Tibial nerve (tissue), 4 donors: ENCODE measurements at regions not wholly inside any gene's neighbourhood (a gene's known extent, or its start where the extent isn't known, plus 50 kb on each side); places are given as distances from the start of the nearest gene placed in this dataset.

Experiments
- DNase-seq, 2 donors: peaks; one replicate each; pipeline ENCODE4 v3.0.0-alpha.2; 2019; ENCODE audit warnings: low spot score in 2 of 2
- H3K27ac ChIP-seq, 4 donors: fragments of 200-600 bp; sonication (generic) in 3 of 4; one replicate each; pipeline ENCODE4 v1.5.1; 2017 to 2019; ENCODE audit warnings: mild to moderate bottlenecking in 1 of 4
- H3K27me3 ChIP-seq, 2 donors: fragments of 200-600 bp; sonication (generic) in 1 of 2; one replicate each; pipeline versions ENCODE4 v1.5.1 to v1.6.0; 2017 to 2019
- H3K36me3 ChIP-seq, 3 donors: fragments of 200-600 bp; sonication (generic); one replicate each; pipeline ENCODE4 v1.5.1; 2018 to 2019
- H3K4me1 ChIP-seq, 4 donors: fragments of 200-600 bp; sonication (generic) in 3 of 4; one replicate each; pipeline ENCODE4 v1.5.1; 2017 to 2019
- H3K4me3 ChIP-seq, 4 donors: fragments of 200-600 bp; sonication (generic) in 3 of 4; one replicate each; pipeline ENCODE4 v1.5.1; 2017 to 2019; ENCODE audit warnings: mild to moderate bottlenecking in 1 of 4, moderate library complexity in 1 of 4
- H3K9me3 ChIP-seq, 4 donors: fragments of 200-600 bp; sonication (generic) in 3 of 4; one replicate each; pipeline ENCODE4 v1.5.1; 2017 to 2019
- EP300 ChIP-seq, 2 donors: sonication (generic); formaldehyde crosslinking; IDR thresholded peaks; one replicate each; pipeline ENCODE4 v1.6.1; 2017; ENCODE audit warnings: antibody characterized with exemption in 2 of 2, mild to moderate bottlenecking in 1 of 2
- POLR2A ChIP-seq, 2 donors: fragments of 450-650 bp; IDR thresholded peaks; one replicate each; pipeline ENCODE4 v1.6.1; 2017; ENCODE audit warnings: antibody characterized with exemption in 2 of 2, mild to moderate bottlenecking in 2 of 2, moderate library complexity in 2 of 2
- WGBS, 2 donors: methylation state at CpG; one replicate each; pipeline ENCODE4 v1.1.5; 2018; 5-methylcytosine and 5-hydroxymethylcytosine counted together
- TF ChIP-seq, protein P1 (sequence below), 5 experiments: fragments of 200-600 bp in 3 of 5; fragments of 450-650 bp in 2 of 5; sonication (generic) in 3 of 5; IDR thresholded peaks; one replicate each; pipeline ENCODE4 v1.5.1; 2016 to 2019; ENCODE audit warnings: antibody characterized with exemption in 5 of 5, mild to moderate bottlenecking in 3 of 5, moderate library complexity in 2 of 5

DNA sequence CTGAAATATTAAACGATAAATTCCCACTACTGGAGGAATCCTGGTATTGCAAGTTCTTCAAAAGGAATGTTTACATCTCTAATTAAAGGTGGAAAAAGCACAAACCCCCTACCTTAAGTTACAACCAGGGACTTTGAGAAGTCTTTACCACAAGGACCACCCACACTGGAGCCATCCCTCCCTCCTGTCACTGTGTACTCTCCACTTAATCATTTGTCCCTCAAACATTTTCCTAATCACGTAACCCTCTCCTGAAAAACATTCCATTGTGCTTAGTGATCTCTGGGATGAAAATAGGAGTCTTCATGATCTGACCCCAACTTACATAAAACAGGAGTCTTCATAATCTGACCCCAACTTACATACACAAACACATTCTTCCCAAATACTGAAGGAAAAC is 85.7 kb downstream of the SUCLG1 start:
- DNase-seq = no peak
- TF ChIP-seq EP300 (IDR thresholded peaks at IDR 0.05) (no peak), POLR2A (IDR thresholded peaks at IDR 0.05) (no peak)
- TF ChIP-seq, protein P1, sequence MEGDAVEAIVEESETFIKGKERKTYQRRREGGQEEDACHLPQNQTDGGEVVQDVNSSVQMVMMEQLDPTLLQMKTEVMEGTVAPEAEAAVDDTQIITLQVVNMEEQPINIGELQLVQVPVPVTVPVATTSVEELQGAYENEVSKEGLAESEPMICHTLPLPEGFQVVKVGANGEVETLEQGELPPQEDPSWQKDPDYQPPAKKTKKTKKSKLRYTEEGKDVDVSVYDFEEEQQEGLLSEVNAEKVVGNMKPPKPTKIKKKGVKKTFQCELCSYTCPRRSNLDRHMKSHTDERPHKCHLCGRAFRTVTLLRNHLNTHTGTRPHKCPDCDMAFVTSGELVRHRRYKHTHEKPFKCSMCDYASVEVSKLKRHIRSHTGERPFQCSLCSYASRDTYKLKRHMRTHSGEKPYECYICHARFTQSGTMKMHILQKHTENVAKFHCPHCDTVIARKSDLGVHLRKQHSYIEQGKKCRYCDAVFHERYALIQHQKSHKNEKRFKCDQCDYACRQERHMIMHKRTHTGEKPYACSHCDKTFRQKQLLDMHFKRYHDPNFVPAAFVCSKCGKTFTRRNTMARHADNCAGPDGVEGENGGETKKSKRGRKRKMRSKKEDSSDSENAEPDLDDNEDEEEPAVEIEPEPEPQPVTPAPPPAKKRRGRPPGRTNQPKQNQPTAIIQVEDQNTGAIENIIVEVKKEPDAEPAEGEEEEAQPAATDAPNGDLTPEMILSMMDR (IDR thresholded peaks at IDR 0.05) = no peak
- Histone ChIP-seq H3K27me3 (no peaks in the 10 kb centered on the region), H3K9me3 (no peaks in the 10 kb centered on the region), H3K27ac (no peak overlapping the region), H3K4me1 (no peaks in the 10 kb centered on the region), H3K36me3 (no peaks in the 10 kb centered on the region), H3K4me3 (no peak overlapping the region)
- WGBS, 2 donors = 66 to 67% methylated on average over 2 of the region's 2 CpGs

DNA sequence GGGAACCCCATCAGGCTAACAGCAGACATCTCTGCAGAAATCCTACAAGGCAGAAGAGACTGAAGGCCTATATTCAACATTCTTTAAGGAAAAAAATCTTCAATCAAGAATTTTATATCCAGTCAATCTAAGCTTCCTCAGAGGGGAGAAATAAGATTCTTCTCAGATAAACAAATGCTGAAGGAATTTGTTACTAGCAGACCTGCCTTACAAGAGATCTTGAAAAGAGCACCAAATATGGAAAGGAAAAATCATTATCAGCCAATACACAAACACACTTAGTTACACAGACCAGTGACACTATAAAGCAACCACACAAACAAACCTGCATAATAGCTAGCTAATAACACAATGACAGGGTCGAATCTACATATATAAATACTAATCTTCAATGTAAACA is 96.5 kb downstream of the SUCLG1 start:
- Histone ChIP-seq H3K9me3 (peaks cover 0 to 44% (median 4%) of the 10 kb centered on the region in 4 donors), H3K36me3 (no peaks in the 10 kb centered on the region), H3K27ac (no peak overlapping the region), H3K4me3 (no peak overlapping the region), H3K27me3 (no peaks in the 10 kb centered on the region), H3K4me1 (no peaks in the 10 kb centered on the region)
- TF ChIP-seq EP300 (IDR thresholded peaks at IDR 0.05) = no peak
- TF ChIP-seq, protein P1 (IDR thresholded peaks at IDR 0.05) = no peak
- TF ChIP-seq POLR2A (IDR thresholded peaks at IDR 0.05) = no peak
- DNase-seq = no peak
- 63 to 66% methylated on average over 1 of the region's 1 CpG for WGBS, 2 donors

DNA sequence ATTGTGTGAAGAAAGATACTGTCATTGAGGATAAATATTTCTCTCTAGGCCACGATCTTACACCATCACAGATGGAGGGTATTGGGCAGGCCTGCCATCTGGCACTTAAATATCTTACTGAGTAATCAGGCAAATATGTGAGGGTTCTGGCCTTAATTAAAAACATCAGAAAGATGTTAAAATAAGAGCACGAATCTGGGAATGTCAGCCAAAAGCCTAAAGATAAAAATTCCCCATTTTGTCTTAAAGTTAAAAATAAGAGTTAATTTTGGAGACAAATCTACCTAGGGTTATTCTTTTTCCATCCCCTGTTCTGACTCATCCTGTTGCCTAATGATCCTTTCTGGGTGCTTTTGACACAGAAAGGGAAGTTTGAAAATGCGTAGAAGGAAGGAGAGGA is 121.0 kb downstream of the SUCLG1 start:
- 56 to 57% methylated on average over 3 of the region's 3 CpGs for WGBS, 2 donors
- Histone ChIP-seq H3K27me3 (no peaks in the 10 kb centered on the region), H3K4me1 (no peaks in the 10 kb centered on the region), H3K36me3 (no peaks in the 10 kb centered on the region), H3K27ac (no peak overlapping the region), H3K9me3 (no peaks in the 10 kb centered on the region), H3K4me3 (no peak overlapping the region)
- no peak for DNase-seq
- TF ChIP-seq POLR2A (IDR thresholded peaks at IDR 0.05) = no peak

DNA sequence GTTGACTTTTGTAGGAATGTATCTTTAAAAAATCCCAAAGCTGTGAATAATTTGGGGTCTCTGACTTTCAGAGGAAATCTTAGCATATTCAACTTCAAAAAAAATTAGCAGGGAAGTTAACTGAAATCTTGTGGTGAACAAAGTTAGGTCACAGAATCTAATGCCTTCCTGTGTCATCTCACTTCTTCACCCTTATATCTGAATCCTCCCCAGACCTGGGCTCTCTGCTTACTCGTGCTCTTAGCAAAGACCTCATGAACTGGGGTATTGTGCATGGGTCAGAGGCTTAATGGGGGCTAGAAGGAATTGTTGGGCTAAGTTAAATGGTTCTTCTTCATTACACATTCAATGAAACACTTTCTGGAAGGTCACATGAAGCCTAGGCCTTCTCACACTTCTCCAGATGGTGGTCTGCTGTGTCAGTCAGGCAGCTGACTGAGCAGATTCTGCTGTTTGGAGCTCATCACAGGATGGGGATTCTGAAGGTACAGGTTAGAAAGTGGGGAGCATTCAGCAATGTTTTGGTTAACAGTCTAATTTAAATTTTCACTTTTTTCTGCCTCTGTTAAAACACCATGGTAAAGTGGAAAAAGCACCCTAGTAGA is 131.3 kb downstream of the SUCLG1 start:
- Histone ChIP-seq H3K9me3 (no peaks in the 10 kb centered on the region), H3K4me1 (no peaks in the 10 kb centered on the region), H3K27me3 (no peaks in the 10 kb centered on the region), H3K36me3 (no peaks in the 10 kb centered on the region), H3K27ac (no peak overlapping the region), H3K4me3 (no peak overlapping the region)
- DNase-seq = no peak
- TF ChIP-seq EP300 (IDR thresholded peaks at IDR 0.05) (no peak), POLR2A (IDR thresholded peaks at IDR 0.05) (no peak)
- TF ChIP-seq, protein P1 (IDR thresholded peaks at IDR 0.05) = no peak
- 46 to 54% methylated on average over 1 of the region's 1 CpG for WGBS, 2 donors

DNA sequence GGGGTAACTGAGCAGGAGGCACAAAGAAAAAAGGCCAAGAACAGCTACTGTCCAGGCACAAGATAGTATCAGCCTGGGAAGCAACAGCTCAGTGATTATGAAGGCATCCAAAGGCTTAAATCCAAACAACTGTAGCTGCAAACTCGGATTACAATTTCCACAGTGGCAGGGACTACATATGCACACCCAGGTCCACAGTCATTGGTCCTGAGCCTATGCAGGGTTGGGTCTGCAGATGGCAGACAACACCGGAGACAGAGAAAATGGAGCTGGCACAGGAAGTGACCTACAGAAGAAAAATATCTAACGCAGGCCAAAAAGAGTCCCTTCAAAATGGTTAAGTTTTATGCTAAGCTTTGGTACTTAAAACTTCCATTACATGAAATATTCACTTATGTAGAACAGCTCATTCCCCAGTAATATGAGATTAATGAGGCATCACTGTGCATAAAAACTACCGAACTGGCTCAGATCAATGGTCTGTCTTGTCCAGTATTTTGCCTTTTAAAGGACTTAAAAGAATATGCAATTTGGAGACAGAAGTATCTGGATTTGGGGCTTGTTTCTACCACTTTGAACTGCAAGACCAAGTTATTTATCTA is 132.1 kb downstream of the SUCLG1 start:
- Histone ChIP-seq H3K27me3 (no peaks in the 10 kb centered on the region), H3K4me3 (no peak overlapping the region), H3K36me3 (no peaks in the 10 kb centered on the region), H3K4me1 (no peaks in the 10 kb centered on the region), H3K27ac (no peak overlapping the region), H3K9me3 (no peaks in the 10 kb centered on the region)
- DNase-seq = no peak
- 83% methylated on average over 4 of the region's 4 CpGs for WGBS, 2 donors
- TF ChIP-seq, protein P1 (IDR thresholded peaks at IDR 0.05) = no peak
- TF ChIP-seq POLR2A (IDR thresholded peaks at IDR 0.05) = no peak
- TF ChIP-seq EP300 (IDR thresholded peaks at IDR 0.05) = no peak
